HepG2 (cell line): ENCODE measurements at regions not wholly inside any gene's neighbourhood (a gene's known extent, or its start where the extent isn't known, plus 50 kb on each side); places are given as distances from the start of the nearest gene placed in this dataset.
A peak's percentile ranks its signal among the peaks of the same experiment; 100 is the strongest.

Source experiments
- AGO1 ChIP-seq: fragments of 200-400 bp; formaldehyde crosslinking; IDR thresholded peaks from 2 replicates; pipeline ENCODE4 v1.6.1; 2017; ENCODE audit warnings: mild to moderate bottlenecking, low read depth, low read length, moderate library complexity; ENCODE audit not compliant: poor library complexity, severe bottlenecking
- CREM ChIP-seq, 2 experiments: sonication (generic) in 1 of 2; formaldehyde crosslinking in 1 of 2; IDR thresholded peaks; 2 replicates each; pipeline versions ENCODE4 v1.4.0 to v1.6.1; 2016 to 2020; ENCODE audit warnings: antibody characterized with exemption in 1 of 2, mild to moderate bottlenecking in 1 of 2, missing genetic modification reagents in 1 of 2
- DNMT1 ChIP-seq: sonication (generic); formaldehyde crosslinking; IDR thresholded peaks from 2 replicates; pipeline ENCODE4 v1.5.1; 2020; ENCODE audit warnings: mild to moderate bottlenecking, missing genetic modification reagents
- FOSL1 ChIP-seq: sonication (generic); formaldehyde crosslinking; IDR thresholded peaks from 2 replicates; pipeline ENCODE4 v1.9.0; 2021; ENCODE audit warnings: missing genetic modification reagents, borderline replicate concordance
- HNF4A ChIP-seq: sonication (generic); formaldehyde crosslinking; IDR thresholded peaks from 2 replicates; pipeline ENCODE4 v1.4.0; 2020; ENCODE audit warnings: missing genetic modification reagents
- HNRNPL ChIP-seq: fragments of 200-400 bp; formaldehyde crosslinking; IDR thresholded peaks from 2 replicates; pipeline ENCODE4 v1.6.1; 2017; ENCODE audit warnings: mild to moderate bottlenecking, low read depth, low read length
- KLF16 ChIP-seq, 2 experiments: sonication (generic) in 1 of 2; formaldehyde crosslinking in 1 of 2; IDR thresholded peaks; 2 replicates each; pipeline versions ENCODE4 v1.6.1 to v1.8.0; 2016 to 2023; ENCODE audit warnings: missing genetic modification reagents in 2 of 2, missing compliant biosample characterization in 1 of 2
- MIER2 ChIP-seq: IDR thresholded peaks from 2 replicates; pipeline ENCODE4 v1.6.1; 2016; ENCODE audit warnings: missing biosample characterization, missing genetic modification reagents
- NR3C1 ChIP-seq: sonication (generic); formaldehyde crosslinking; IDR thresholded peaks from 2 replicates; pipeline ENCODE4 v1.4.0; 2020; ENCODE audit warnings: missing genetic modification reagents
- SALL1 ChIP-seq: sonication (generic); formaldehyde crosslinking; IDR thresholded peaks from 2 replicates; pipeline ENCODE4 v1.8.0; 2022; ENCODE audit warnings: mild to moderate bottlenecking, missing genetic modification reagents
- SMAD1 ChIP-seq: sonication (generic); formaldehyde crosslinking; IDR thresholded peaks from 2 replicates; pipeline ENCODE4 v1.4.0; 2020; ENCODE audit warnings: missing genetic modification reagents, low read depth, mild to moderate bottlenecking, borderline replicate concordance
- SRSF4 ChIP-seq: fragments of 200-400 bp; formaldehyde crosslinking; IDR thresholded peaks from one replicate; pipeline ENCODE4 v1.6.1; 2018; ENCODE audit warnings: mild to moderate bottlenecking, low read depth, low read length, moderate library complexity; ENCODE audit not compliant: poor library complexity, severe bottlenecking
- ZNF3 ChIP-seq: IDR thresholded peaks from 2 replicates; pipeline ENCODE4 v1.7.0; 2017; ENCODE audit warnings: inconsistent platforms
- ZNF619 ChIP-seq: sonication (generic); formaldehyde crosslinking; IDR thresholded peaks from 2 replicates; pipeline ENCODE4 v1.4.0; 2020; ENCODE audit warnings: mild to moderate bottlenecking, missing genetic modification reagents
- ZNF644 ChIP-seq: IDR thresholded peaks from 2 replicates; pipeline ENCODE4 v1.6.1; 2016; ENCODE audit warnings: low read depth
- ZNF782 ChIP-seq: sonication (generic); formaldehyde crosslinking; IDR thresholded peaks from 2 replicates; pipeline ENCODE4 v1.4.0; 2020; ENCODE audit warnings: missing genetic modification reagents, mild to moderate bottlenecking, borderline replicate concordance
- TF ChIP-seq, protein P1 (sequence below): IDR thresholded peaks from 2 replicates; pipeline ENCODE4 v1.6.1; 2016; ENCODE audit warnings: low read depth, control low read depth
- TF ChIP-seq, protein P2 (sequence below): sonication (generic); formaldehyde crosslinking; IDR thresholded peaks from 2 replicates; pipeline ENCODE4 v1.4.0; 2020; ENCODE audit warnings: low read depth, missing genetic modification reagents
- TF ChIP-seq, protein P3 (sequence below): IDR thresholded peaks from 2 replicates; pipeline ENCODE4 v1.6.1; 2016; ENCODE audit warnings: mild to moderate bottlenecking, missing biosample characterization, missing genetic modification reagents
- TF ChIP-seq, protein P4 (sequence below): sonication (generic); formaldehyde crosslinking; IDR thresholded peaks from 2 replicates; pipeline ENCODE4 v1.4.0; 2020; ENCODE audit warnings: missing genetic modification reagents, borderline replicate concordance

DNA sequence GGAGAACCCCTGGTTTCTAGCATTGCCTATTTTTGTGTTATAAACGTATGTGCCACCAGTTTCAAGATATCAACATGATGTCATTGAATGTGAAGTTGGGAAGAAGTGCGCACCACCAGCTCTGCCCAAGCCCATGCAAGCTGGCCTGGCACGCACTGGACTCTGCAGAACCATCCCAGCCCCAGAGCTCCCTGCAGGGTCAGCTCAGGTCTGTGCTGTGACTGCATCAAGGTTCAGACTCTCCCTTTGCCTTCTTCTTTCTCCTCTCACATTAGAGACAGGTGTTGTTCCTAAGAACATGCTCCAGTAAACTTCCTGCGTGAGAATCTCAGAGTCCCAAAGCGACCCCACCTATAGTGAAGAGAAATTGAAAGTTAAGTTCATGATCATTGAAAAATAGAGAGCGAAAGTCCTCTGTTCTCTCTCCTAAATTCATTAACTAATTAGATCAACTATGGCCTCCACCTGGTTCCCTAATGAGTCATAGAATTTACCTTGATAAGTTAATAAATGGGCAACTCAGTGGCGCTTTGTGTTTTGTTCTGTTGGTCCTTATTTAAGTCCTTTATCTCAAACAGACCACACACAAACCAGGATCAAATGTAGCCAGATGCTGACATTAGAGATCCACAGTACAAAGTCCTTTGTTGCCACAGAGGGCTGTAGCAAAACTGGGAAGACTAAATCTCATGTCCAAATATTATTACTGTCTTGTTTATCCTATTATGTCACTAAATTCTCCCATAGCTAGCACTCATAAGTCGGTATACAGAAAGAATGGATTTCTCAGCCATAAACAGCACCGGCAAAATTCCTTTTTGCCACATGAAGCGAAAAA lies 432.3 kb downstream of the STK39 start (continued):
- TF ChIP-seq, protein P1, sequence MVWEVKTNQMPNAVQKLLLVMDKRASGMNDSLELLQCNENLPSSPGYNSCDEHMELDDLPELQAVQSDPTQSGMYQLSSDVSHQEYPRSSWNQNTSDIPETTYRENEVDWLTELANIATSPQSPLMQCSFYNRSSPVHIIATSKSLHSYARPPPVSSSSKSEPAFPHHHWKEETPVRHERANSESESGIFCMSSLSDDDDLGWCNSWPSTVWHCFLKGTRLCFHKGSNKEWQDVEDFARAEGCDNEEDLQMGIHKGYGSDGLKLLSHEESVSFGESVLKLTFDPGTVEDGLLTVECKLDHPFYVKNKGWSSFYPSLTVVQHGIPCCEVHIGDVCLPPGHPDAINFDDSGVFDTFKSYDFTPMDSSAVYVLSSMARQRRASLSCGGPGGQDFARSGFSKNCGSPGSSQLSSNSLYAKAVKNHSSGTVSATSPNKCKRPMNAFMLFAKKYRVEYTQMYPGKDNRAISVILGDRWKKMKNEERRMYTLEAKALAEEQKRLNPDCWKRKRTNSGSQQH (CRISPR knock-in tag) = no peak
- TF ChIP-seq HNF4A (peak; percentile 100), CREM (IDR thresholded peaks at IDR 0.05) (peak; percentile 97), CREM (CRISPR knock-in tag; IDR thresholded peaks at IDR 0.05) (no peak), ZNF3 (CRISPR knock-in tag) (peak; percentile 47; the same call in 1 of the 2 replicates), ZNF619 (CRISPR knock-in tag) (no peak), SMAD1 (CRISPR knock-in tag) (no peak), SRSF4 (no peak), ZNF782 (no peak; the same call in 1 of the 2 replicates), NR3C1 (CRISPR knock-in tag) (no peak), FOSL1 (peak; percentile 77; the same call in 1 of the 2 replicates), AGO1 (no peak), SALL1 (CRISPR knock-in tag) (peak; percentile 93), ZNF644 (CRISPR knock-in tag) (peak; percentile 86), DNMT1 (CRISPR knock-in tag) (no peak), MIER2 (CRISPR knock-in tag) (peak; percentile 84), HNRNPL (no peak), KLF16 (CRISPR knock-in tag; IDR thresholded peaks at IDR 0.05) (peak in 1 of 2 experiments; percentile 85; a peak in 2 of 4 replicates)
- TF ChIP-seq, protein P2, sequence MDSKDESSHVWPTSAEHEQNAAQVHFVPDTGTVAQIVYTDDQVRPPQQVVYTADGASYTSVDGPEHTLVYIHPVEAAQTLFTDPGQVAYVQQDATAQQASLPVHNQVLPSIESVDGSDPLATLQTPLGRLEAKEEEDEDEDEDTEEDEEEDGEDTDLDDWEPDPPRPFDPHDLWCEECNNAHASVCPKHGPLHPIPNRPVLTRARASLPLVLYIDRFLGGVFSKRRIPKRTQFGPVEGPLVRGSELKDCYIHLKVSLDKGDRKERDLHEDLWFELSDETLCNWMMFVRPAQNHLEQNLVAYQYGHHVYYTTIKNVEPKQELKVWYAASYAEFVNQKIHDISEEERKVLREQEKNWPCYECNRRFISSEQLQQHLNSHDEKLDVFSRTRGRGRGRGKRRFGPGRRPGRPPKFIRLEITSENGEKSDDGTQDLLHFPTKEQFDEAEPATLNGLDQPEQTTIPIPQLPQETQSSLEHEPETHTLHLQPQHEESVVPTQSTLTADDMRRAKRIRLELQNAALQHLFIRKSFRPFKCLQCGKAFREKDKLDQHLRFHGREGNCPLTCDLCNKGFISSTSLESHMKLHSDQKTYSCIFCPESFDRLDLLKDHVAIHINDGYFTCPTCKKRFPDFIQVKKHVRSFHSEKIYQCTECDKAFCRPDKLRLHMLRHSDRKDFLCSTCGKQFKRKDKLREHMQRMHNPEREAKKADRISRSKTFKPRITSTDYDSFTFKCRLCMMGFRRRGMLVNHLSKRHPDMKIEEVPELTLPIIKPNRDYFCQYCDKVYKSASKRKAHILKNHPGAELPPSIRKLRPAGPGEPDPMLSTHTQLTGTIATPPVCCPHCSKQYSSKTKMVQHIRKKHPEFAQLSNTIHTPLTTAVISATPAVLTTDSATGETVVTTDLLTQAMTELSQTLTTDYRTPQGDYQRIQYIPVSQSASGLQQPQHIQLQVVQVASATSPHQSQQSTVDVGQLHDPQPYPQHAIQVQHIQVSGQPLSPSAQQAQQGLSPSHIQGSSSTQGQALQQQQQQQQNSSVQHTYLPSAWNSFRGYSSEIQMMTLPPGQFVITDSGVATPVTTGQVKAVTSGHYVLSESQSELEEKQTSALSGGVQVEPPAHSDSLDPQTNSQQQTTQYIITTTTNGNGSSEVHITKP (CRISPR knock-in tag) = peak; percentile 74; the same call in 1 of the 2 replicates
- TF ChIP-seq, protein P3, sequence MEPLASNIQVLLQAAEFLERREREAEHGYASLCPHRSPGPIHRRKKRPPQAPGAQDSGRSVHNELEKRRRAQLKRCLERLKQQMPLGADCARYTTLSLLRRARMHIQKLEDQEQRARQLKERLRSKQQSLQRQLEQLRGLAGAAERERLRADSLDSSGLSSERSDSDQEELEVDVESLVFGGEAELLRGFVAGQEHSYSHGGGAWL (CRISPR knock-in tag) = no peak
- TF ChIP-seq, protein P4, sequence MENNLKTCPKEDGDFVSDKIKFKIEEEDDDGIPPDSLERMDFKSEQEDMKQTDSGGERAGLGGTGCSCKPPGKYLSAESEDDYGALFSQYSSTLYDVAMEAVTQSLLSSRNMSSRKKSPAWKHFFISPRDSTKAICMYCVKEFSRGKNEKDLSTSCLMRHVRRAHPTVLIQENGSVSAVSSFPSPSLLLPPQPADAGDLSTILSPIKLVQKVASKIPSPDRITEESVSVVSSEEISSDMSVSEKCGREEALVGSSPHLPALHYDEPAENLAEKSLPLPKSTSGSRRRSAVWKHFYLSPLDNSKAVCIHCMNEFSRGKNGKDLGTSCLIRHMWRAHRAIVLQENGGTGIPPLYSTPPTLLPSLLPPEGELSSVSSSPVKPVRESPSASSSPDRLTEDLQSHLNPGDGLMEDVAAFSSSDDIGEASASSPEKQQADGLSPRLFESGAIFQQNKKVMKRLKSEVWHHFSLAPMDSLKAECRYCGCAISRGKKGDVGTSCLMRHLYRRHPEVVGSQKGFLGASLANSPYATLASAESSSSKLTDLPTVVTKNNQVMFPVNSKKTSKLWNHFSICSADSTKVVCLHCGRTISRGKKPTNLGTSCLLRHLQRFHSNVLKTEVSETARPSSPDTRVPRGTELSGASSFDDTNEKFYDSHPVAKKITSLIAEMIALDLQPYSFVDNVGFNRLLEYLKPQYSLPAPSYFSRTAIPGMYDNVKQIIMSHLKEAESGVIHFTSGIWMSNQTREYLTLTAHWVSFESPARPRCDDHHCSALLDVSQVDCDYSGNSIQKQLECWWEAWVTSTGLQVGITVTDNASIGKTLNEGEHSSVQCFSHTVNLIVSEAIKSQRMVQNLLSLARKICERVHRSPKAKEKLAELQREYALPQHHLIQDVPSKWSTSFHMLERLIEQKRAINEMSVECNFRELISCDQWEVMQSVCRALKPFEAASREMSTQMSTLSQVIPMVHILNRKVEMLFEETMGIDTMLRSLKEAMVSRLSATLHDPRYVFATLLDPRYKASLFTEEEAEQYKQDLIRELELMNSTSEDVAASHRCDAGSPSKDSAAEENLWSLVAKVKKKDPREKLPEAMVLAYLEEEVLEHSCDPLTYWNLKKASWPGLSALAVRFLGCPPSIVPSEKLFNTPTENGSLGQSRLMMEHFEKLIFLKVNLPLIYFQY = no peak
